ENCODE measurements at regions not wholly inside any gene's neighbourhood (a gene's known extent, or its start where the extent isn't known, plus 50 kb on each side); places are given as distances from the start of the nearest gene placed in this dataset.

DNA sequence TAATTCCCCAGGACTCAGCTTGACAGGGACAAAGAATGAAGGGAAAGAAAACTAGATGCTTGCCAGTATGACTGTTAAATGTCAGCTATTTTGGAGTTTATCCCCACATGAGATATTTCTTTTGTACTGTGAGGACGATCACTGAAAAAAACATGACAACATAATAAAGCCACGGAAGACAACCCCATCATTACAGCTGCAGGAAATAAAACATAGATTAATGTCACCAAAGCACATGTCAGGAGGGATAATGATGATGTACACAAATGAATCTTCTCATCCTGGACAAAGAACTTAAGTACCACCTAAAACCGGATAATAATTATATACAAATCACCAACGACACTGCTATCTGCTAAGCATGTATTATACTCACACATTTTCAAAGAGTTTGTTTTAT is 84.6 kb upstream of the GRIP1 start:
- TF ChIP-seq TAF1 (IDR thresholded peaks at IDR 0.05; ENCODE audit: low read depth): no peak
- TF ChIP-seq, protein P1, sequence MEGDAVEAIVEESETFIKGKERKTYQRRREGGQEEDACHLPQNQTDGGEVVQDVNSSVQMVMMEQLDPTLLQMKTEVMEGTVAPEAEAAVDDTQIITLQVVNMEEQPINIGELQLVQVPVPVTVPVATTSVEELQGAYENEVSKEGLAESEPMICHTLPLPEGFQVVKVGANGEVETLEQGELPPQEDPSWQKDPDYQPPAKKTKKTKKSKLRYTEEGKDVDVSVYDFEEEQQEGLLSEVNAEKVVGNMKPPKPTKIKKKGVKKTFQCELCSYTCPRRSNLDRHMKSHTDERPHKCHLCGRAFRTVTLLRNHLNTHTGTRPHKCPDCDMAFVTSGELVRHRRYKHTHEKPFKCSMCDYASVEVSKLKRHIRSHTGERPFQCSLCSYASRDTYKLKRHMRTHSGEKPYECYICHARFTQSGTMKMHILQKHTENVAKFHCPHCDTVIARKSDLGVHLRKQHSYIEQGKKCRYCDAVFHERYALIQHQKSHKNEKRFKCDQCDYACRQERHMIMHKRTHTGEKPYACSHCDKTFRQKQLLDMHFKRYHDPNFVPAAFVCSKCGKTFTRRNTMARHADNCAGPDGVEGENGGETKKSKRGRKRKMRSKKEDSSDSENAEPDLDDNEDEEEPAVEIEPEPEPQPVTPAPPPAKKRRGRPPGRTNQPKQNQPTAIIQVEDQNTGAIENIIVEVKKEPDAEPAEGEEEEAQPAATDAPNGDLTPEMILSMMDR (IDR thresholded peaks at IDR 0.05; ENCODE audit: poor library complexity, severe bottlenecking): no peak
- TF ChIP-seq, protein P2, sequence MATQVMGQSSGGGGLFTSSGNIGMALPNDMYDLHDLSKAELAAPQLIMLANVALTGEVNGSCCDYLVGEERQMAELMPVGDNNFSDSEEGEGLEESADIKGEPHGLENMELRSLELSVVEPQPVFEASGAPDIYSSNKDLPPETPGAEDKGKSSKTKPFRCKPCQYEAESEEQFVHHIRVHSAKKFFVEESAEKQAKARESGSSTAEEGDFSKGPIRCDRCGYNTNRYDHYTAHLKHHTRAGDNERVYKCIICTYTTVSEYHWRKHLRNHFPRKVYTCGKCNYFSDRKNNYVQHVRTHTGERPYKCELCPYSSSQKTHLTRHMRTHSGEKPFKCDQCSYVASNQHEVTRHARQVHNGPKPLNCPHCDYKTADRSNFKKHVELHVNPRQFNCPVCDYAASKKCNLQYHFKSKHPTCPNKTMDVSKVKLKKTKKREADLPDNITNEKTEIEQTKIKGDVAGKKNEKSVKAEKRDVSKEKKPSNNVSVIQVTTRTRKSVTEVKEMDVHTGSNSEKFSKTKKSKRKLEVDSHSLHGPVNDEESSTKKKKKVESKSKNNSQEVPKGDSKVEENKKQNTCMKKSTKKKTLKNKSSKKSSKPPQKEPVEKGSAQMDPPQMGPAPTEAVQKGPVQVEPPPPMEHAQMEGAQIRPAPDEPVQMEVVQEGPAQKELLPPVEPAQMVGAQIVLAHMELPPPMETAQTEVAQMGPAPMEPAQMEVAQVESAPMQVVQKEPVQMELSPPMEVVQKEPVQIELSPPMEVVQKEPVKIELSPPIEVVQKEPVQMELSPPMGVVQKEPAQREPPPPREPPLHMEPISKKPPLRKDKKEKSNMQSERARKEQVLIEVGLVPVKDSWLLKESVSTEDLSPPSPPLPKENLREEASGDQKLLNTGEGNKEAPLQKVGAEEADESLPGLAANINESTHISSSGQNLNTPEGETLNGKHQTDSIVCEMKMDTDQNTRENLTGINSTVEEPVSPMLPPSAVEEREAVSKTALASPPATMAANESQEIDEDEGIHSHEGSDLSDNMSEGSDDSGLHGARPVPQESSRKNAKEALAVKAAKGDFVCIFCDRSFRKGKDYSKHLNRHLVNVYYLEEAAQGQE (IDR thresholded peaks at IDR 0.05; ENCODE audit: borderline replicate concordance): peak; percentile 14
- no peak for TF ChIP-seq RAD21 (conservative IDR thresholded peaks at IDR 0.05)
